ENCODE measurements at regions not wholly inside any gene's neighbourhood (a gene's known extent, or its start where the extent isn't known, plus 50 kb on each side); places are given as distances from the start of the nearest gene placed in this dataset.
A peak's percentile ranks its signal among the peaks of the same experiment; 100 is the strongest.

- CTCF ChIA-PET: no interaction called here
Measured at GRCh38 chr5:17359451-17360011, 138.5 kb upstream of the TAF11L2 start.

DNA sequence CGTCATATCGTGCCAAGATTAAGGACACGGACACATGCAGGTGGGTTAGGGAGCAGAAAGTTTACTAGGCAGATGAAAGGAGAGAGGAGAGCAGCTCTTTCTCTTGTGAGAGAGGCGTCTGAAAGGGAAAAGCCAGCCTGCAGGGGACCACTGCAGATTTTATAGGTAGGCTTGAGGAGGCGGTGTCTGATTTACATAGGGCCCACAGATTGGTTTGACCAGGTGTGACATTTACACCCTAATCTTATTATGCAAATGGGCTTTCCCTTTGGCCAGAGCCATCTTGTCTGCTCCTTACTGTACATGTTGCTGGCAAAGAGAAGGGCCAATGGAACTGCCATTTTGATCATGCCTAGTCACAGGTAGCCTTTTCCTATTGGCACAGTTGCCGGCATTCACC lies 137.2 kb upstream of the TAF11L2 start:
- DNase-seq (ENCODE audit: low spot score): no peak
- ChIA-PET POLR2A (ENCODE audit: low non-redundant PET) (no interaction called here), CTCF (no interaction called here)
- TF ChIP-seq, protein P1, sequence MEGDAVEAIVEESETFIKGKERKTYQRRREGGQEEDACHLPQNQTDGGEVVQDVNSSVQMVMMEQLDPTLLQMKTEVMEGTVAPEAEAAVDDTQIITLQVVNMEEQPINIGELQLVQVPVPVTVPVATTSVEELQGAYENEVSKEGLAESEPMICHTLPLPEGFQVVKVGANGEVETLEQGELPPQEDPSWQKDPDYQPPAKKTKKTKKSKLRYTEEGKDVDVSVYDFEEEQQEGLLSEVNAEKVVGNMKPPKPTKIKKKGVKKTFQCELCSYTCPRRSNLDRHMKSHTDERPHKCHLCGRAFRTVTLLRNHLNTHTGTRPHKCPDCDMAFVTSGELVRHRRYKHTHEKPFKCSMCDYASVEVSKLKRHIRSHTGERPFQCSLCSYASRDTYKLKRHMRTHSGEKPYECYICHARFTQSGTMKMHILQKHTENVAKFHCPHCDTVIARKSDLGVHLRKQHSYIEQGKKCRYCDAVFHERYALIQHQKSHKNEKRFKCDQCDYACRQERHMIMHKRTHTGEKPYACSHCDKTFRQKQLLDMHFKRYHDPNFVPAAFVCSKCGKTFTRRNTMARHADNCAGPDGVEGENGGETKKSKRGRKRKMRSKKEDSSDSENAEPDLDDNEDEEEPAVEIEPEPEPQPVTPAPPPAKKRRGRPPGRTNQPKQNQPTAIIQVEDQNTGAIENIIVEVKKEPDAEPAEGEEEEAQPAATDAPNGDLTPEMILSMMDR (conservative IDR thresholded peaks at IDR 0.05; ENCODE audit: low read depth): no peak
- H3K27ac ChIP-seq: no peak overlapping the region

More at GRCh38 chr5:17359451-17360011, 138.5 kb upstream of the TAF11L2 start:
- POLR2A ChIA-PET (ENCODE audit: low non-redundant PET): no interaction called here
- peak overlapping the region; percentile 72 for H3K27ac ChIP-seq
- no peak for DNase-seq (ENCODE audit: low spot score)
- TF ChIP-seq, protein P1 (conservative IDR thresholded peaks at IDR 0.05; ENCODE audit: low read depth): no peak

- no peak for DNase-seq (ENCODE audit: low spot score)
- ChIA-PET POLR2A (ENCODE audit: low non-redundant PET) (no interaction called here), CTCF (no interaction called here)
- TF ChIP-seq, protein P1 (conservative IDR thresholded peaks at IDR 0.05; ENCODE audit: low read depth): no peak
- H3K27ac ChIP-seq: no peak overlapping the region
Measured at GRCh38 chr5:17361331-17361730, 136.7 kb upstream of the TAF11L2 start.

- ChIA-PET POLR2A (ENCODE audit: low non-redundant PET) (no interaction called here), CTCF (interaction anchor here (0.6 kb wide), 1 partner anchor 916 kb away, joined by 4 read pairs; no protein-coding TSS in a partner anchor)
- TF ChIP-seq, protein P1 (conservative IDR thresholded peaks at IDR 0.05; ENCODE audit: low read depth): no peak
- no peak for DNase-seq (ENCODE audit: low spot score)
- H3K27ac ChIP-seq: no peak overlapping the region
Measured at GRCh38 chr5:17364987-17365810, 132.8 kb upstream of the TAF11L2 start.

DNA sequence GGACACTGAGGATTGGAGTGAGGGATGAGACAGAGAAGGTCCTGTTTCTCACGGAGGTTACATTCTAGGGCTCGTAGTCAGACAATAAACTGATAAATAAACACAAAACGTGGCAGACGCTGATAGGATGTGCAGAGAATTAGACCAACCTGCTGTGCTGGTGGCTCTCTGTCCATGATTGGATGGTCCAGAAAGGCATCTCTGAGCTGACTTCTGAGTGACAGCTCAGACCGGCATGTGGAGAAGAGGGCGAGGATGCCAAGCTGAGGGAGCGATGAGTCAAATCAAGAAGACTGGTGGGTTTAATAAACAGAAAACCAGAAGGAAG lies 132.3 kb upstream of the TAF11L2 start:
- TF ChIP-seq, protein P1 (conservative IDR thresholded peaks at IDR 0.05; ENCODE audit: low read depth): no peak
- ChIA-PET POLR2A (ENCODE audit: low non-redundant PET) (no interaction called here), CTCF (interaction anchor here (0.6 kb wide), 1 partner anchor 916 kb away, joined by 4 read pairs; no protein-coding TSS in a partner anchor)
- no peak overlapping the region for H3K27ac ChIP-seq
- no peak for DNase-seq (ENCODE audit: low spot score)

DNA sequence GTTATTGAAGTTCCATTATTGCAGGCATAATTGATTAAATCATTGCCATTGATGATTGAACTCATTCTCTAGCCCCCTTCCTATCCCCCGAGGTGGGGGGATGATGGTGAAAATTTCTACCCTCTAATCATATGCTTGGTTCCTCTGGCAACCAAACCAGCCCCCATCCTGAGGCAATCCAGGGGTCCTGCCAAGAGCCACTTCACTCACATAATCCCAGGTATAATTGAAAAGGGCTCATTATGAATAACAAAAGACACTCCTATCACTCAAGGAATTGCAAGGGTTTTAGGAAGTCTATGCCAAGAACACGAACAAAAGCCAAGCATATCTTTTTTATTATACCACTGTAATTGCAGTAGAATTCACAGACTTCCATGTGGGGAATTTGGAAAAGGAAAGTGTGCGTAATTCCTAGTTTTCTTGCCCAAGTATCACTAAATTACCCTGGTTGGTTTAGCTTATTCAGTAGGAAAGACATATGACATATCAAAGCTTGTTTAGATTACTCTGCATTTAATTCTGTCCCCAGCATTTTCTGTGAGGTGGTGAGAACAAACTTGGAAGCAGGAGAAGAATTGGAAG lies 130.7 kb upstream of the TAF11L2 start:
- POLR2A ChIA-PET (ENCODE audit: low non-redundant PET): no interaction called here
- CTCF ChIA-PET: interaction anchor here (0.6 kb wide), 1 partner anchor 418 kb away, joined by 7 read pairs; no protein-coding TSS in a partner anchor
- no peak for DNase-seq (ENCODE audit: low spot score)
- no peak overlapping the region for H3K27ac ChIP-seq
- TF ChIP-seq, protein P1 (conservative IDR thresholded peaks at IDR 0.05; ENCODE audit: low read depth): no peak
